Neural cell (in vitro differentiated cells): ENCODE measurements at regions not wholly inside any gene's neighbourhood (a gene's known extent, or its start where the extent isn't known, plus 50 kb on each side); places are given as distances from the start of the nearest gene placed in this dataset.

Experiments
- H2AFZ ChIP-seq: fragments of 200-600, 300-800 bp; sonication (generic), shearing (Covaris generic); 2 replicates; pipeline ENCODE4 v1.6.0; 2014; ENCODE audit warnings: low read depth, mild to moderate bottlenecking, antibody characterized with exemption, low read length, moderate library complexity
- H3F3A ChIP-seq: fragments of 200-600 bp; shearing (Covaris generic); 2 replicates; pipeline ENCODE4 v1.6.1; 2016; ENCODE audit warnings: mild to moderate bottlenecking, moderate library complexity, mixed read lengths, antibody characterized with exemption, low read length; ENCODE audit not compliant: insufficient read depth, poor library complexity, severe bottlenecking
- H3K27ac ChIP-seq: fragments of 200-600, 300-800 bp; sonication (generic), shearing (Covaris generic); 2 replicates; pipeline ENCODE4 v1.5.1; 2014; ENCODE audit warnings: mild to moderate bottlenecking, low read length, moderate library complexity
- H3K27me3 ChIP-seq: fragments of 300-800, 200-600 bp; sonication (generic), shearing (Covaris generic); 2 replicates; pipeline ENCODE4 v1.6.0; 2014; ENCODE audit warnings: mild to moderate bottlenecking, low read depth, low read length, moderate library complexity; ENCODE audit not compliant: insufficient read depth
- H3K36me3 ChIP-seq: fragments of 300-800, 200-600 bp; sonication (generic), shearing (Covaris generic); 2 replicates; pipeline ENCODE4 v1.5.1; 2014; ENCODE audit warnings: mild to moderate bottlenecking, antibody characterized with exemption, low read length, moderate library complexity; ENCODE audit not compliant: insufficient read depth
- H3K4me2 ChIP-seq: fragments of 300-800, 200-600 bp; sonication (generic), shearing (Covaris generic); 2 replicates; pipeline ENCODE4 v1.6.0; 2014; ENCODE audit warnings: mild to moderate bottlenecking, low read length
- H3K4me3 ChIP-seq: fragments of 300-800, 200-600 bp; sonication (generic), shearing (Covaris generic); 2 replicates; pipeline ENCODE4 v1.5.1; 2014; ENCODE audit warnings: mild to moderate bottlenecking, low read length, moderate library complexity
- H3K79me2 ChIP-seq: fragments of 200-600 bp; shearing (Covaris generic); replicated peaks from 2 replicates; pipeline ENCODE4 v1.6.0; 2014; ENCODE audit warnings: mild to moderate bottlenecking, low read length, moderate library complexity; ENCODE audit not compliant: insufficient read depth
- H3K9ac ChIP-seq: fragments of 300-800, 200-600 bp; sonication (generic), shearing (Covaris generic); 2 replicates; pipeline ENCODE4 v1.6.1; 2016; ENCODE audit warnings: mild to moderate bottlenecking, low read length, mixed read lengths
- H3K9me2 ChIP-seq: fragments of 200-600 bp; shearing (Covaris generic); 2 replicates; pipeline ENCODE4 v1.6.1; 2016; ENCODE audit warnings: mild to moderate bottlenecking, low read length, mixed read lengths; ENCODE audit not compliant: insufficient read depth
- H3K9me3 ChIP-seq: fragments of 200-600, 300-800 bp; sonication (generic), shearing (Covaris generic); 2 replicates; pipeline ENCODE4 v1.6.1; 2016; ENCODE audit warnings: mild to moderate bottlenecking, mixed run types, low read length, moderate library complexity, mixed read lengths
- H4K20me1 ChIP-seq: fragments of 200-600 bp; shearing (Covaris generic); 2 replicates; pipeline ENCODE4 v1.6.1; 2016; ENCODE audit warnings: mild to moderate bottlenecking, mixed run types; ENCODE audit not compliant: insufficient read depth
- EP300 ChIP-seq: fragments of 450-650 bp; conservative IDR thresholded peaks from 2 replicates; pipeline ENCODE4 v1.6.1; 2014; ENCODE audit warnings: antibody characterized with exemption, mild to moderate bottlenecking, moderate library complexity; ENCODE audit not compliant: poor library complexity, severe bottlenecking
- EZH2 ChIP-seq: fragments of 200-600, 300-800 bp; shearing (Covaris generic), sonication (generic); IDR thresholded peaks from 2 replicates; pipeline ENCODE4 v1.6.1; 2014; ENCODE audit warnings: antibody characterized with exemption, low read length, borderline replicate concordance, mild to moderate bottlenecking; ENCODE audit not compliant: insufficient read depth, poor library complexity, severe bottlenecking
- MXI1 ChIP-seq: fragments of 450-650 bp; conservative IDR thresholded peaks from 2 replicates; pipeline ENCODE4 v1.6.1; 2014; ENCODE audit warnings: antibody characterized with exemption, mild to moderate bottlenecking; ENCODE audit not compliant: poor library complexity, severe bottlenecking
- POLR2AphosphoS5 ChIP-seq: IDR thresholded peaks from 2 replicates; pipeline ENCODE4 v1.6.1; 2012
- RAD21 ChIP-seq: fragments of 450-650 bp; conservative IDR thresholded peaks from 2 replicates; pipeline ENCODE4 v1.6.1; 2014; ENCODE audit warnings: antibody characterized with exemption, mild to moderate bottlenecking, moderate library complexity
- SMC3 ChIP-seq: fragments of 450-650 bp; conservative IDR thresholded peaks from 2 replicates; pipeline ENCODE4 v1.6.1; 2014; ENCODE audit warnings: antibody characterized with exemption, mild to moderate bottlenecking, moderate library complexity; ENCODE audit not compliant: poor library complexity
- TAF1 ChIP-seq: IDR thresholded peaks from 2 replicates; pipeline ENCODE4 v1.6.1; 2012; ENCODE audit warnings: low read depth
- TF ChIP-seq, protein P1 (sequence below): IDR thresholded peaks from 2 replicates; pipeline ENCODE4 v1.6.1; 2012; ENCODE audit warnings: borderline replicate concordance
- TF ChIP-seq, protein P2 (sequence below): fragments of 450-650 bp; IDR thresholded peaks from 2 replicates; pipeline ENCODE4 v1.5.1; 2014; ENCODE audit warnings: antibody characterized with exemption, mild to moderate bottlenecking, moderate library complexity; ENCODE audit not compliant: poor library complexity, severe bottlenecking

DNA sequence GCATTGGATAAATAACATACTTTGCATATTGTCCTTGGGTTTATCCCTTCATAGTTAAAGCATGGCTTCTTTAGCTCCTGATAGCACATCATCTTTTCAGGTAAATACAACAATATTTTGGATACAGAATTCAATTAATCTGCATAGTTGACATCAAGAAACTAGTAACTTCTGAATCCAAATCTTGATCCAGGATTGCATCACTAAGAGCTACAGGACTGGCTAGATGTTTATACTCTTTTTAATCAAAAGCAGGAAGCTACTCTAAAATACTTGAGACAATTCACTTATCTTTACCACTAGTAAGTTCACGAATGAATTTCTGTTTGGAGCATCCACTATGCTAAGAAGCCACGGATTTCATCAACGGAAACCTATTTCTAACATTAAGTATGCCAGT is 54.2 kb upstream of the SLC44A3 start:
- H3K27me3 ChIP-seq = no peaks in the 10 kb centered on the region
- TF ChIP-seq MXI1 = no peak
- no peak for TF ChIP-seq EP300
- no peak for TF ChIP-seq EZH2
- TF ChIP-seq TAF1 = no peak
- TF ChIP-seq POLR2AphosphoS5 = no peak
- TF ChIP-seq RAD21 = no peak
- TF ChIP-seq, protein P1, sequence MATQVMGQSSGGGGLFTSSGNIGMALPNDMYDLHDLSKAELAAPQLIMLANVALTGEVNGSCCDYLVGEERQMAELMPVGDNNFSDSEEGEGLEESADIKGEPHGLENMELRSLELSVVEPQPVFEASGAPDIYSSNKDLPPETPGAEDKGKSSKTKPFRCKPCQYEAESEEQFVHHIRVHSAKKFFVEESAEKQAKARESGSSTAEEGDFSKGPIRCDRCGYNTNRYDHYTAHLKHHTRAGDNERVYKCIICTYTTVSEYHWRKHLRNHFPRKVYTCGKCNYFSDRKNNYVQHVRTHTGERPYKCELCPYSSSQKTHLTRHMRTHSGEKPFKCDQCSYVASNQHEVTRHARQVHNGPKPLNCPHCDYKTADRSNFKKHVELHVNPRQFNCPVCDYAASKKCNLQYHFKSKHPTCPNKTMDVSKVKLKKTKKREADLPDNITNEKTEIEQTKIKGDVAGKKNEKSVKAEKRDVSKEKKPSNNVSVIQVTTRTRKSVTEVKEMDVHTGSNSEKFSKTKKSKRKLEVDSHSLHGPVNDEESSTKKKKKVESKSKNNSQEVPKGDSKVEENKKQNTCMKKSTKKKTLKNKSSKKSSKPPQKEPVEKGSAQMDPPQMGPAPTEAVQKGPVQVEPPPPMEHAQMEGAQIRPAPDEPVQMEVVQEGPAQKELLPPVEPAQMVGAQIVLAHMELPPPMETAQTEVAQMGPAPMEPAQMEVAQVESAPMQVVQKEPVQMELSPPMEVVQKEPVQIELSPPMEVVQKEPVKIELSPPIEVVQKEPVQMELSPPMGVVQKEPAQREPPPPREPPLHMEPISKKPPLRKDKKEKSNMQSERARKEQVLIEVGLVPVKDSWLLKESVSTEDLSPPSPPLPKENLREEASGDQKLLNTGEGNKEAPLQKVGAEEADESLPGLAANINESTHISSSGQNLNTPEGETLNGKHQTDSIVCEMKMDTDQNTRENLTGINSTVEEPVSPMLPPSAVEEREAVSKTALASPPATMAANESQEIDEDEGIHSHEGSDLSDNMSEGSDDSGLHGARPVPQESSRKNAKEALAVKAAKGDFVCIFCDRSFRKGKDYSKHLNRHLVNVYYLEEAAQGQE = no peak
- TF ChIP-seq SMC3 = no peak
- TF ChIP-seq, protein P2, sequence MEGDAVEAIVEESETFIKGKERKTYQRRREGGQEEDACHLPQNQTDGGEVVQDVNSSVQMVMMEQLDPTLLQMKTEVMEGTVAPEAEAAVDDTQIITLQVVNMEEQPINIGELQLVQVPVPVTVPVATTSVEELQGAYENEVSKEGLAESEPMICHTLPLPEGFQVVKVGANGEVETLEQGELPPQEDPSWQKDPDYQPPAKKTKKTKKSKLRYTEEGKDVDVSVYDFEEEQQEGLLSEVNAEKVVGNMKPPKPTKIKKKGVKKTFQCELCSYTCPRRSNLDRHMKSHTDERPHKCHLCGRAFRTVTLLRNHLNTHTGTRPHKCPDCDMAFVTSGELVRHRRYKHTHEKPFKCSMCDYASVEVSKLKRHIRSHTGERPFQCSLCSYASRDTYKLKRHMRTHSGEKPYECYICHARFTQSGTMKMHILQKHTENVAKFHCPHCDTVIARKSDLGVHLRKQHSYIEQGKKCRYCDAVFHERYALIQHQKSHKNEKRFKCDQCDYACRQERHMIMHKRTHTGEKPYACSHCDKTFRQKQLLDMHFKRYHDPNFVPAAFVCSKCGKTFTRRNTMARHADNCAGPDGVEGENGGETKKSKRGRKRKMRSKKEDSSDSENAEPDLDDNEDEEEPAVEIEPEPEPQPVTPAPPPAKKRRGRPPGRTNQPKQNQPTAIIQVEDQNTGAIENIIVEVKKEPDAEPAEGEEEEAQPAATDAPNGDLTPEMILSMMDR = no peak
- H3K36me3 ChIP-seq = no peaks in the 10 kb centered on the region
- no peaks in the 10 kb centered on the region for H4K20me1 ChIP-seq
- no peaks in the 10 kb centered on the region for H3K79me2 ChIP-seq
- no peak overlapping the region for H3K27ac ChIP-seq
- H2AFZ ChIP-seq = no peak overlapping the region
- no peaks in the 10 kb centered on the region for H3K9me3 ChIP-seq
- no peak overlapping the region for H3K4me2 ChIP-seq
- no peaks in the 10 kb centered on the region for H3K9me2 ChIP-seq
- no peak overlapping the region for H3K9ac ChIP-seq
- H3F3A ChIP-seq = no peaks in the 10 kb centered on the region
- H3K4me3 ChIP-seq = no peak overlapping the region

DNA sequence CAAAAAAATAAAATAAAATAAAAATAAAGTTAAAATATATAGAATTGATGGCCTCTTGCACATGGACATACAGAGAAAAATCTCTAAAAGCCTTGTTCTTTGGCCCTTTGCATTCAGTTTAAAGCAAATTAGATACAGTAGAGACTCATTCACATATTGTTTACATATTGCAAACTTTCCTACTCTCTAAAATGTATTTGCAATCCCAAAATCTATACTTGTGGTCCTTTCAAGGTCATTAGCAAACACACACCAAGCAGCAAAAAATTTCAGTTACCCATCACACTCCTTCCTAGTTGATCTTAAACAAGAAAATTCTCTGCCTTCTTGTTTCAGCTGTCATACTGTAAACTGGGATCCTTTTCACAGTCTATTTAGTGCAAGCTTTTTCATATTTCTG is 61.0 kb upstream of the SLC44A3 start:
- Histone ChIP-seq H4K20me1 (no peaks in the 10 kb centered on the region), H3K9me2 (no peaks in the 10 kb centered on the region), H3K27me3 (no peaks in the 10 kb centered on the region), H2AFZ (no peak overlapping the region), H3K9me3 (no peaks in the 10 kb centered on the region), H3K27ac (no peak overlapping the region), H3K4me2 (no peak overlapping the region), H3K79me2 (no peaks in the 10 kb centered on the region), H3K36me3 (no peaks in the 10 kb centered on the region), H3F3A (no peaks in the 10 kb centered on the region), H3K4me3 (no peak overlapping the region), H3K9ac (no peak overlapping the region)
- no peak for TF ChIP-seq EZH2
- no peak for TF ChIP-seq SMC3

DNA sequence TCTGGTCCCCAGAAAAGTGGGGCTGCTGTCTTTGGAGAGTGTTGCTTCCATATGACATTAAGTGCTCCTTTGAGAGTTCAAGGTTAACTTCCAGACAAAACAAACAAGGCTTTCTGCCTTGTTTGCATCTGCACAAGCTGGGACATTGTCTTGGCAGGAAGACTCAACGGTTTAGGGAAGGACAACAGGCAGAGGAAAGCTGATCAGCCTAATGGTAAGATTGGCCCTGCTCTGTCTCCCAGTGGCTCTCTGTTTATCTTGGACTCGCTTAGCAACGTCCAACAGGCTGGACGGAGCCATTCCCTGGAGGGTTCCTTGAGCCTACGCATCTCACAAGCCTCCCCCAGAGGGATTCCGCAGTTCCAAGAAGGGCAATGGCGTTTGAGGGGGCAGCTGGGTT is 62.2 kb upstream of the SLC44A3 start:
- Histone ChIP-seq H3K9me3 (no peaks in the 10 kb centered on the region), H3K9me2 (no peaks in the 10 kb centered on the region), H3K36me3 (no peaks in the 10 kb centered on the region), H3F3A (no peaks in the 10 kb centered on the region), H3K27me3 (no peaks in the 10 kb centered on the region), H2AFZ (no peak overlapping the region), H4K20me1 (no peaks in the 10 kb centered on the region), H3K9ac (no peak overlapping the region), H3K4me3 (no peak overlapping the region), H3K27ac (no peak overlapping the region), H3K4me2 (no peak overlapping the region), H3K79me2 (no peaks in the 10 kb centered on the region)
- TF ChIP-seq EP300 (no peak), TAF1 (no peak), SMC3 (no peak), POLR2AphosphoS5 (no peak), RAD21 (no peak), MXI1 (no peak)
- TF ChIP-seq, protein P1 = no peak
